ENCODE measurements at regions not wholly inside any gene's neighbourhood (a gene's known extent, or its start where the extent isn't known, plus 50 kb on each side); places are given as distances from the start of the nearest gene placed in this dataset.

DNA sequence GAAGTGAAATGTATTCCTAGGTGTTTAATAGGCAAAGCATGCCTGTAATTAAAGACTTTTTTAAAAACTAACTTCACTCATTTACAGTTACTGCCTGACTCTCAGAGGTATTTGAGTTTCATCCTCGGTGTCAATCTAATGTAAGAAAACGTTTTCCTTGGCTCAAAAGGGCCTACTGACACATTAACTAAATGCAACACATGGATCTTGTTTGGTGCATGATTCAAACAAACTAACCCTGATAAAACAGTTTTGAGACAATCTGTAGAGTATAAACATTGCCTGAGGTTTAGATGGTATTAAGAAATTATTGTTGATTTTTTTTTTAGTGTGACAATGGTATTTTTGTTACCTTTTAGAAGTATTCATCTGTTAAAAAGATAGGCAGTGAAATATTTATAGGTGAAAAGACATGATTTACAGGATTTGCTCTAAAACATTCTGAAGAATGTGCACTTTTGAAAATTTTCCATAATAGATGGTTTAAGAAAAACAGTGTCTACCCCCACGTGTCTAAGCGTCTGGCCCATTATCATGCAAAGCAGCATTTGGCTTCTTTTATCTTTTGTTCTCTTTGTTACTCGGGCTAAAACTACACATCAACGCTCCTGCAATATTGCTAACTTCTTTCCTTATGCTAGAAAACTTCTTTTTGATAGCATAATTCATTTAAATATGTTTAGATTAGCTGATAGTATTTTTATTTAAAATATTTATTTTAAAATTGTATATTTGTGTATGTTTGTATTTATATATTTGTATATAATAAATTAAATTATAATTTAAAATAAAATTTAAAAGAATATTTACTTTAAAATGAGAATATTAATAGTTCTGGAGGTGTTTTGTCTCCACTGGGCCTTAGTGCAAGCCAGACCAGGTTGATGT, 160.2 kb upstream of the NDUFV2 start:
- TF ChIP-seq, protein P1, sequence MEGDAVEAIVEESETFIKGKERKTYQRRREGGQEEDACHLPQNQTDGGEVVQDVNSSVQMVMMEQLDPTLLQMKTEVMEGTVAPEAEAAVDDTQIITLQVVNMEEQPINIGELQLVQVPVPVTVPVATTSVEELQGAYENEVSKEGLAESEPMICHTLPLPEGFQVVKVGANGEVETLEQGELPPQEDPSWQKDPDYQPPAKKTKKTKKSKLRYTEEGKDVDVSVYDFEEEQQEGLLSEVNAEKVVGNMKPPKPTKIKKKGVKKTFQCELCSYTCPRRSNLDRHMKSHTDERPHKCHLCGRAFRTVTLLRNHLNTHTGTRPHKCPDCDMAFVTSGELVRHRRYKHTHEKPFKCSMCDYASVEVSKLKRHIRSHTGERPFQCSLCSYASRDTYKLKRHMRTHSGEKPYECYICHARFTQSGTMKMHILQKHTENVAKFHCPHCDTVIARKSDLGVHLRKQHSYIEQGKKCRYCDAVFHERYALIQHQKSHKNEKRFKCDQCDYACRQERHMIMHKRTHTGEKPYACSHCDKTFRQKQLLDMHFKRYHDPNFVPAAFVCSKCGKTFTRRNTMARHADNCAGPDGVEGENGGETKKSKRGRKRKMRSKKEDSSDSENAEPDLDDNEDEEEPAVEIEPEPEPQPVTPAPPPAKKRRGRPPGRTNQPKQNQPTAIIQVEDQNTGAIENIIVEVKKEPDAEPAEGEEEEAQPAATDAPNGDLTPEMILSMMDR (IDR thresholded peaks at IDR 0.05) = no peak
- no peak for TF ChIP-seq POLR2A (IDR thresholded peaks at IDR 0.05)
